HG02763 (cell line): ENCODE measurements at regions not wholly inside any gene's neighbourhood (a gene's known extent, or its start where the extent isn't known, plus 50 kb on each side); places are given as distances from the start of the nearest gene placed in this dataset.

ENCODE experiments used
- ATAC-seq: cut with Tn5 transposase; IDR thresholded peaks from one replicate; pipeline ENCODE4 v1.9.1; 2021; ENCODE audit warnings: mild to moderate bottlenecking, moderate library complexity; ENCODE audit not compliant: unreplicated experiment

DNA sequence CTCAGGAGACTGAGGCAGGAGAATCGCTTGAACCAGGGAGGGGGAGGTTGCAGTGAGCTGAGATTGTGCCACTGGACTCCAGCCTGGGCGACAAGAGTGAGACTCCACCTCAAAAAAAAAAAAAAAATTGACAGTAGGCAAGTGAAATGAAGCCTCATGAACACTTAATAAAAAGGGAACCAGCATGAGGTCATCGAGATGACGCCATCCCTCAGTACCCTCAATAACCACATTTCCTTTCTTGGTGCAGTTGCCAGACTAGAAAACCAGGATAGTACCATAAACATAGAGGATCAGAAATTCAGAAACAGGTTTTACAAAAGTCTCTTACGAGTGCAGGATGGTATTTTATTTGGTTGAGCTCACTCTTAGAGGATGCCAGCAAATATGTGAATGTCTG is 584.1 kb downstream of the MAFB start:
- ATAC-seq, result no peak

DNA sequence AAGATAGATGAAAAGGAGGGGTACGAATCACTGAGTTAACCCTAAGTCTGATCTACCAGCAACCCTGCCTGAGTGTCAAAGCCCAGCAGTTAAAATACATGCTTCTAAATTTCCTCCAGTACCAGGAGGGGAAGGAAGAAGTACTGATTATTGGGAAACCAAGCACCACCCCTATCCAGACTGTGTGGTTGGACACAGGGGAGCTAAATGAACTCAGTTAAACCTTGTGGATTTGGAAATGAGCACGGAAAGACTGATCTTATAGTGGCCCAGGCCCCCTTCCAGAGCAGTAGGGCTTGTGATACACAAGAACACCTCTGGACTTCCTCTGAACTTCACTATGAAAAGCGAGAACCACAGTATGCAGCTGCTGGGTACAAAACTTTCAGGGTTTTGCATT is 585.6 kb downstream of the MAFB start:
- ATAC-seq, result no peak

DNA sequence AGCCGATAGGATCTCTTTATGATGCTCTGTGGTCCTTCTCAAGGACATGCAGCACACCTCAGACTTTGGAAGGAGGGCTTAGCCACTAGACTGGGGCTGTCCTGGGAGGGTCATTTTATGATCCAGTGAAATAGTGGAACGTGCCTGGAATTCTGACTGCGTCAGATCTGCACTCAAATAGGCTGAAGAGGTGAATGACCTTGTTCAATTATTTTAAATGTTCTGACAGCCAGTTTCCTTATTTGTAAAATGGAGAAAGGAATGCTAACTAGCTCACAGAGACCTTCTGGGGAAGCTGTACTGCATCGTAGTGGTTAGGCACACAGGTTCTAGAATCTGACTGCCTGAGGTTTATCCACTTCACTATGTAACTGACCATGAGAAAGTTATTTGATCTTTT is 587.5 kb downstream of the MAFB start:
- no peak for ATAC-seq

DNA sequence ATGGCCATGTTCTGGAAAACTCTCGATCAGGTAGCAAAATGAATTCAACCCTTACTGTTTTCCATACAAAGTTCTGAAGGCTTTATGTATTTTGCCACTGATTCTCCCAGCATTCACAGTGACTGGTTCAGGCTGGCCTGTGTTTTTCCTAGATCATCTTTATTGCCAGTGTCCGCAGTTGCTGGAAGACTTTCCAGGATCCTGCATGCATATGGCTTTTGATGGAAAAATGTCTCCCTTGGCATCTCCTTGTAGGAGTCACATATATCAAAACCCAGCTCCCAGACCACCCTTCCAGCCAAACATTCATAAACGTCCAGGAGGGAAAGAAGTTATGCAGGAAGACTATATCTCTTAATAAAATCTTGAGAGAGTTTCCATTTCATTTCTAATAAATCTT is 588.8 kb downstream of the MAFB start:
- no peak for ATAC-seq

DNA sequence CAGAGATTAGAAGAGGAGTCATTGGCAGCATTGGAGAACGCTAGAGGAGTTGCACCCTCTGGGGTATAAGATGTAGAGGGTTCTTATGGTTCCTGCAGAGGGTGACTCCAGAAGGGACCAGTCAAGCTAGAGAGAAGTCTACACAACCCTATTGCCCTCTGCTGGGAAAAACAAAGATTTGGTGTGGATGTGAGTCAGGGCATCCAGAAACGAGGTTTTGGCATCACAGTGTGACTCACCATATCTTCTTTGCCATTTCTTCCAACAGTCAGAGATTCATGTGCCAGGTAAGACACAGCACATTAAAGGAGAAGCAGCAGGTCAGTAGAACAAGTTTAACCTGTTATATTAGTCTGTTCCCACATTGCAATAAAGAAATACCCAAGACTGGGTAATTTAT is 598.8 kb downstream of the MAFB start:
- ATAC-seq, result no peak

DNA sequence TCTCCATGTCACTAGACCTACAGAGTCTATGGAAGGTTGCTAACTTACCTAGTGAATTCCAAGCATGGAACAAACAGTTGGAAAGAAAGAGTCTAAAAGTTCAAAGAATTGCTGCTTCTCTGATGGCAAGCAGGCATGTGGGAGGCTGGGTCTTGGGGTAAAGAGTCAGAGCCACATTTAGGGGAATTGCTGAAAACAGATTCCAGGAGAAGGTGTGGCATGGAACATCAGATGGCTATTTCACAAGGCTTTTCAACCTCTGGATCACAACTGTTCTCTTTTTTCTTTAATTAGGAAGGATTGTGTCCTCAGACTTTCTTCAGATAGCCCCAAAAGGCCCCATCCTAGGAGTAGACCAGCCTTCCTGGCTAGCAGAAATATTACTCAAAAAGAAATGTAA is 601.5 kb downstream of the MAFB start:
- no peak for ATAC-seq

DNA sequence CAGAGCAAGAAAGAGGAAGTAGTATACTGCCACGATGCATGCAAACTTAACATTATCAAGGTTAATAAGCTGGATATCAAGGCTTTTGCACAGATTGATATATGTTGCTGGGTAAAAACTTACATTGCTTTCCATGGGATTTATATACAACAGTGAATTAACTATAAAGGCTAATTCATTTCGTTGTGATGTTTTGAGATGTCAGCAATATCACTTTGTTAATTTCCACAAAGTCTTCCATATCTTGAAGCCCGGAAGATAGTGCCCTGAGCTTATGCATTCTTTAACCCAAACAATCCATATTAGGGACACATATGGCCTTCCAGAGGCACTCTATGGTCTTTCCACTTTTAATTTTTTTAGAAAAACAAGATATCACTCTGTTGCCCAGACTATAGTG is 603.5 kb downstream of the MAFB start:
- ATAC-seq, result no peak

DNA sequence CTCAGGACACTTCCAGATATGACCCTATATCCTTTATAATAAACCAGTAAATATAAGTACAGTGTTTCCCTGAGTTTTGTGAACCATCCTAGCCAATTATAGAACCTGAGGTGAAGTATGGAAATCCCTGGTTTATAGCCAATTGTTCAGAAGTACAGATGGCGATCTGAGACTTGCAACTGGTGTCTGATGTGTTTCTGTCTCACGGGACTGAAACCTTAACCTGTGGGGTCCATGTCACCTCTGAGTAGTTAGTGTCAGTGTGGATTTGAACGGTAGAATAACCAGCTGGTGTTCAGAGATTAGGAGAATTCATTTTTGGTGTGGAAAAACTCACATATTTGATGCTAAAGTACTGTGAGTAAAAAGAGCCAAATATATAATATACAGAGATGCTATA is 606.6 kb downstream of the MAFB start:
- no peak for ATAC-seq

DNA sequence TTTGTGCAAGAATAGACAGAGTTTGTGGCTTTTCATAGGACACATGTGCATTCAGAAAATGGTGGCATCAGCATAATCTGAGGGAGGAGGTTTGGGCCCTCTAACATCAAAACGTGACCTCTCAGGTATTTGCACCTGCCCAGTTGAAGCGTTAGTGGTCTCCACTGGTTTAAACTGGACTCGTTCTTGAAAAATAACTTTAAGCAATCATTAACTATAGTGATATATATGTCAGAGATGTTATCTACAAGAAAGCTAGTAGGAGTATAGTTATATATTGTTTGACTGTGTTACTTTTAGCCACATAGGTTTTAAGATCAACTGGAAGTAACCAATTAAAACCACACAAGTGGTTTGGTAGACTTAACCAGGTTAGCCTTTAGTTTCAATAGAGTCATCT is 607.4 kb downstream of the MAFB start:
- no peak for ATAC-seq

DNA sequence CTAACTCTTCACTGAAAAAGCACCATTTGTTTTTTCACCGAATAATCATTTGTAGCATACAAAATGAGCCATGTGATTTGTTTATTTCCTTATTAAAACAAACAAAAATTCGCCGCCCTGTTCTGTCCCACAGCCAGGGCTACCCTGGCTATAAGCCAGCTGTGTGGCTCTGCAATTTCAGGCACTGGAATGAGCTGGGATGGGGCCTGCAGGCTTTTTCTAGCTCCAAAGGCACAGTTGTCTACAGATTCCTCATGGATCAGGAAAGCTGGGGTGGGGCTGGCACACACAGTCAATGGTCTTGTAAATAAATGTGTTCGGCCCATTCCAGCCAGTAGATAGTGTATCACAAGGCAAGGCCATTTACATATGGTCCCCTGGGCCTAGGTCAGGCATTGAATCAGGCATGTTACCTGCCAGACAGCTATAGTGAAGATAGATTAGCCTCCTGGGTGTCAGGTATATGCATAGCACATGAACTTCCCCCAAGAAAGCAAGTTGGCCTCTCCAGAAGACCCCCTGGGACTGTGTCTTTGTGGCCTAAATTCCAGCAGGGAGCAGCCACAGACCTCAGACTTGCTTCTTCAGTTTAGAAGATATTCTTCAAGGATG is 608.9 kb downstream of the MAFB start:
- no peak for ATAC-seq

DNA sequence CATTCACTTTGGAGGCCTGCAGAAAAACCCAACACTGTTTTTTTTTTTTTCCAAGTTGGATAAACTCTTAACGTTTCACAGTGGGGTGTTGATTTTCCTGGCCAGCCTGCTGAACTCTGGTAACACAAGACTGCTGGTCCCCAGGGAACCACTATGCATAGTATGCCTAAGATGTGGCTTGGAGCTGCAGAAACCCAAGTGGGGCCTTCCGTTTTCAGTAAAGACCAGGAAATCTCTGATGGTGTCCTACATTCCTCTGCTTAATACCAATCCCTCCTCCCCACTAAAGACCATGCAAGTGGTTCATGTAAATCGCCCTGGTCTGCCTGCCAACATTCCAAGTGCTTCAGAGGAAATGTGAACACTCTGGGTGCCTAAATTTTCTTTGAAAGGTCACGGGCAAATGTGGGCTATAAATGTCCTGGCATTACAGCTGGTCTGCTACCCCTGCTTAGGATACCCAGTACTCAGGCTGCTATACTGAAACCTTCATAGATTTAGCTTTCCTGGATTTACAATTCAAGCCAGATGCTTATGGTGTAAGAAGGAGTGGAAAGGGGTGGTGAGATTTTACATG is 615.4 kb downstream of the MAFB start:
- no peak for ATAC-seq

DNA sequence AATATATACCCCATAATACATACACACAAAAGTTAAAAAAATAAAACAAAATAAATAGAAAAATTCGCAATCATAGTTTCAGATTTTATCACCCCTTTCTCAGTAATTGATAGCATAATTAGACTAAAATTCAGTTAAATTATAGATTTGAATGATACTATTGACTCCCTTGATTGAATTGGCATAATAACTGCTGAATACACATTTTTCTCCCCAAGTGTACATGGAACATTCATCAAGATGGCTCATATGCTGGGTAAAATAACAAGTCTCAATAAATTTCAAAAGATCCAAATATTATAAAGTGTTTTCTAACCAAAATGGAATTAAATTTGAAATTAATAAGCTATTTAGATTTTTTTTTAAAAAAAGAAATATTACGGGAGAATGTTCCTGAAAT is 616.1 kb downstream of the MAFB start:
- no peak for ATAC-seq

DNA sequence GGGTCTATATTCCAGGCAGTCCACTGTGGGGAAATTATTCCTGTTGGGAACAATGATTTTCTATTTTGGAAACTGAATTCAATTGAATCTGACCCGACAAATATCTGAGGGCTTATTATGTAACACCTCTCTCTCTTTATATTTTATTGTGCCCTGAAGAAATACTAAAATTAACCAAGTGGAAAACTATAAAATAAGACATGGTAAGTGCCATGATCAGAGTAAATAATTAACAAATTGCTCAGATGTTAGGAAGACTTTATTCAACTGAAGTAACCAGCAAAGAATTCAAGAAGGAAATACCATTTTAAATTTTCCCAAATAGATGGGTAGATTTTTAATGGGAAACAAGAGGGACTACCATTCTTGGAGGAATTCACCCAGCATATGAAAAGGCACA is 632.9 kb downstream of the MAFB start:
- ATAC-seq, result no peak

DNA sequence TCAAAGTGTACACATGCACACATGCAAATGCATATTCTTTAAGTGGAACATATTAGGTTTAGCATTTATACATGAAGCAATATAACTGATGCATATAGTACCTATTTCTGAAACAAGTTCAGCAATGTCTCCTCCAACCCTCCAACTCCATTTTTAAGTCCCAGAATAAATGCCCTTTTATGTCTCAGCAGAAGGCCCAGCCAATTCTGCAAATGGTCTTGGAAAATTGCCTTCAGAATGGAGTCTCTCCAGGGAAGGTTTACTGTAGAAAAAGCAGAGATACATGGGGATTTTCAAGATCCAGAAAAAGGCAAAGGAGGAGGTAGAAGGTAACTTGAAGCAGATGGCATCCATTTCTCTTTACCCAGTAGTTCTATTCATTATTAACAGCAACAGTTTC is 633.3 kb downstream of the MAFB start:
- ATAC-seq, result no peak

DNA sequence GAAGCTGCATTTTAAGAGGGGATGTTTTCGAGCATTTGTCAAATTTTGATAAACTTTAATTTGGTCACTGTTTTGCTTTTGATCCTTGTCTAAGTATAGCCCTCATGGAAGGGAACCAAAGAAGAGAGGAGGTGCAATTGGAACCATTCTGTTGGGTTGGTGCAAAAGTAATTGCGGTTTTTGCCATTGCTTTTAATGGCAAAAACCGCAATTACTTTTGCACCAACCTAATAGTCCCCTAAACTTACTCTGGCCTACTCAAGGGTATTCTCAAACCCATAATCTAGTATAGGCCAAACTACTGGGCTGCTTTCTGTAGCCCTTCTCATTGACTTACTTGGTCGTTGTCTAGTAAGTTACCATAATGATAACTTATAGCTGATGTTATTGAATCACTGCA is 634.7 kb downstream of the MAFB start:
- no peak for ATAC-seq

DNA sequence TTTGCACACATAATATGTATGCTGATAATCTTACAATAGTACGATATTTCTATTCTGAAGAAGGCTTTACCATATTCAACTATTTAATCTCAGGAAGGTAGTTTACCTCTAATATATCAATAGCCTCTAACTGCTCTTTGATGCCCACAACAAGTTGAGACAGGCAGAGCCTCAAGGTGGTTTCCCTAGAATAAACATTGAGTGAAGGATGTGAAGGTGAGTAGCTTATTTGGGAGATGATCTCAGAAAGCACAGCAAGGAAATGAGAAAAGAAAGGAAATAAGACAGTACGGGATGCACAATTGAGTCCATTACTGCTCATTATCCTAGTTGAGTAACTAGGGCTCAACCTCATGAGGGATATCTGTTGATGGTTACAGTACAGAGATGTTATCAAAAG is 638.4 kb downstream of the MAFB start:
- ATAC-seq, result no peak

DNA sequence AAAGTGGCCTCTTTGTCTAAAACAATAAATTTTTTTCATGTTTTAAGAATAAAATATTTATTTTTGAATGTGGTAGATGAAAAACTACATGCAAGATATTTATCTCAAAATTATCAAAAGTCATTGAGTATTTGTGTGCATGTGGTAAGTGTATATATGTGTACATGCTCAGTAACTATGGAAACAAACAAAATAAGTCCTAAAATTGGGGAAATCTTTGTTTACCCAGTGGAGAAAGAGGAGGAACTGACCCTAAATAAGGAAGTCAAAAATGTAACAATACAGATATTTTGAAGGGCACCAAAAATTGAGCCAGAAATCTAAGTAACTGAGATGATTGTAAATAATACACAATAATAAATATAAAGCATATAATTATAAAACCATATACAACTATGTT is 639.2 kb downstream of the MAFB start:
- no peak for ATAC-seq

DNA sequence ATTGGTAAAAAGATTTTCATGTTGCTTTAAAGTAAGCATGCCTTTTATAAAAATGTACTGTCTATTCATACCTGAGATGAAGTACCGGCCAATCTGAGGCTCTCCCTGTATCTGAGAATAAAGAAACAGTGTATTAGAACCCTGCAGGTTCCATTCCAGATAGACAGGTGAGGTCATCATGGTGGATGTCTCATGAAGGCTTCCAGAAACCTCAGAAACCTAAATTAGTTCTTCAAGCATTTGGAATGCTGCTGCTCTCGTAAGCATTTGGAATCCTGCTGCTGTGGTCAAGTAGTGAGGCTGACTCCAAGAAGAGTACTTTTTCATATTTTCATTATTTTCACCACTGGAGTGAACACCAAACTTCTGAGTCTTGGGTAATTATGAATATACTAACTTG is 642.3 kb downstream of the MAFB start:
- no peak for ATAC-seq

DNA sequence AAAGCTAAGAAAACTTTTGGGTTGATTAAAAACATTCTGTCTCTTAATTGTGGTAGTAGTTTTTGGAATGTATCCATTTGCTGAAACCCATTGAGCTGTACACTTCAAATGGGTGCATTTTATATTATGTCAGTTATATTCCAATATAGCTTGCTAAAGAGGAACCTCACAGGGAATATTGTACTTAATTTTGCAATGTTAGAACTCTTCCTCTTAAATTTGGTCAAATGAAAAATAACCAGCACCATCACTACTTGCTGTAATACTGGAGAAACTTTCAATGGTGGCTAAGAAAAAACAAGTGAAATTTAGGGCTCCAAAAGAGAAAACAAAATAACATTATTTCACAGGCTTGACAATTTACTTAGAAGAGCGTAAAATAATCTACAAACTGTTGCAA is 651.5 kb downstream of the MAFB start:
- no peak for ATAC-seq

DNA sequence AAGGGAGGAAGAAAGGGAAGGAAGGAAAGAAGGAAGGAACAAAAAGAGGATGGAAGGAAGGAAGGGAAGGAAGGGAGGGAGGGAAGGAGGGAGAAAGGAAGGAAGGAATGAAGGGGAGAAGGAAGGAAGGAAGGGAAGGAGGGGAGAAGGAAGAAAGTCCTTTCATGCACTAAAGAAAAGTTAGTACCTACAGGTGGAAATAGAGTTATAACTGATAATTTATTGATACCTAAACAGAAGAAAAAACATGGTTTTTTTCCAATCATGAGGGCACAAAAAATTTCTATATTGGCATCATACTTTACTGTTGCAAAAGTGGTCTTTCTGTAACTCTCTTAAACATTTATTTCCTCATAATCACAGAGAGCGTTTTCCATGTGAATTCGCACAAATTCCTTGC is 659.4 kb downstream of the MAFB start:
- ATAC-seq, result no peak

DNA sequence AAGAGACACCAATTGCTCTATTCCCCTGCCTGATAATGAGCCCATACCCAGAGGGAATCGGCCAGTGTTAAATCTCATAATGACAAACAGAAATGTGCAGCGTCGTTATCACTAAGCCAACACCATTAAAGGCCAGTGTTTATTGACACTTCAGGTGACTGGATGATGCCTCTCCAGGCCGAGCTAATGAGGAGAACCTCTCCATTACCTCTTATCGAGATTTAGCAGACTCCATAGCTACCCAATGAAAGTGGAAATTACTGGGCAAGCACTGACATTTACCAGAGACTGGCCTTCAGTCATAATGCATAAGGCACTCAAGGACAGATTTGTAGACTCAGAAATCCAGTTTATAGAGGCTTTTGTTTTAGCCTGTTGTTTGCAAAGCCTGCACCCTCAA is 669.5 kb downstream of the MAFB start:
- ATAC-seq, result no peak

DNA sequence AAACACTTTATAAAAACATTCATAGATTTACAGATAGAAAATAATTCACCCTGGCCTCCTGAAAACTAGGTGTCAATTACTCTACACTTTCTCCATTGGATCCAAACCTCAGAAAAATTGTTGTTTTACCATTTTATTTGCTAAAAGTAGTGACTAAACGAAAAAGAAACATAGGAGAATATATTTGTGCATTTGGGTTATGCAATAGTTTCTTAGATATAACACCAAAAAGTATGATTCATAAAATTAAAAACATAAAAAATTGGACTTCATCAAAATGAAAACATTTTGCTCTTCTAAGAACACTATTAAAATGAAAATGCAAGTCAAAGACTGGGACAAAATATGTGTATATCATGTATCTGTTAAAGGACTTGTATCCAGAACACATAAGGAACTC is 671.3 kb downstream of the MAFB start:
- ATAC-seq, result no peak

DNA sequence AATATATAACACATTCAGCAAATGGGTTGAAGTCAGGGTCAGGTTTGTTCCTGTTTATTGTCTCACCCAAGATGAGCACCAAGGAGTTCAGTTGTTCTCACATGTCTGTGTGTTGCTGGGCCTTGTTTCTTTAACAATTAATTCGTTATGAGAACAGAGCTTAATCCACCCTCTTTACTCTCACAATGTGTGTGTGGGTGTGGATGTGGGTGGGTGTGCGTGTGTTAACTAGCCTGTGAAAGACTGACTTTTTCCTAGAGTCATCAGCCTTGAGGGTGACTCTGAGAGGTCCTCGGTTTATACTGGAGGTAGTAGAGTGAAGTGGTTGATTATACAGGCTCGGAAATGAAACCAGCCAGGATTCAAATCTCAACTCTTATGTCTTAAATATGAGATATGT is 672.1 kb downstream of the MAFB start:
- ATAC-seq, result no peak
